GM19467 (cell line): ENCODE measurements at regions not wholly inside any gene's neighbourhood (a gene's known extent, or its start where the extent isn't known, plus 50 kb on each side); places are given as distances from the start of the nearest gene placed in this dataset.

Source experiments
- ATAC-seq: cut with Tn5 transposase; IDR thresholded peaks from one replicate; pipeline ENCODE4 v1.9.1; 2021; ENCODE audit warnings: mild to moderate bottlenecking, moderate library complexity; ENCODE audit not compliant: unreplicated experiment

DNA sequence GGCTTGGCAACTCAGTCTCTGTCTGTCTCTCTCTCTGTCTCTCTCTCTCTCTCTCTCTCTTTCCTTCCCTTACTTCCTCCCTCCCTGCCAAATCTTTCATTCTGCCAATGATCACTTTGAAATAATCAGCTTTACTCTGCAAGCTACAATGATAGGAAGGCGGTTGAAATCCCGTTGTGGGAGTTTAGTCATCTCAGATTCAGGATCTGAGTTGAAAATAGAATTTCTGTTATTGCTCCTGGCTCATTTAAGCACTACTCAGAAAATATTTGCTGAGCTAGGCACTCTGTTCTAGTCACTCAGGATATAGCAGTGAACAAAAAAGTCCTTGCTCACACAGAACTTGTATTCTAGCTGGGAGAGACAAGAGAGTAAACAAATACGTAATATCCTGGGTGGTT, 56.3 kb upstream of the DCTD start:
- ATAC-seq = no peak

DNA sequence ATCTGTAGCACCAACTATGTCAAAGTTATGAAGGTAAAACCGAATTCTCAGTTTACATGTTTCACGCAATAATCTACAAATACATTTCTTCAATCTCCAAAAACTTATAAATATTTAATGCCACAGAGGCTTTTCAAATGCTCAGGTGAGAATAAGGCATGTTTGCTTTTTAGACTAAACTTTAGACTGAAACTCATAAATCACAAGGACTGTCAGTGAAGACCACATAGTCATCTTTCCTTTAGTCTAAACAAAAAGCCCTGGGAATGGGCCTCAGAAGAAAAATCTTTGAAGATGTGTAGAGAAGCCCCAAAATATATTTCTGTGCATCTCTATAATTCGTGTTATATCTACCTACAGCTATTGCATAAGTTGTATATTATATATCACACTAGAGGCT, 54.5 kb upstream of the DCTD start:
- no peak for ATAC-seq

DNA sequence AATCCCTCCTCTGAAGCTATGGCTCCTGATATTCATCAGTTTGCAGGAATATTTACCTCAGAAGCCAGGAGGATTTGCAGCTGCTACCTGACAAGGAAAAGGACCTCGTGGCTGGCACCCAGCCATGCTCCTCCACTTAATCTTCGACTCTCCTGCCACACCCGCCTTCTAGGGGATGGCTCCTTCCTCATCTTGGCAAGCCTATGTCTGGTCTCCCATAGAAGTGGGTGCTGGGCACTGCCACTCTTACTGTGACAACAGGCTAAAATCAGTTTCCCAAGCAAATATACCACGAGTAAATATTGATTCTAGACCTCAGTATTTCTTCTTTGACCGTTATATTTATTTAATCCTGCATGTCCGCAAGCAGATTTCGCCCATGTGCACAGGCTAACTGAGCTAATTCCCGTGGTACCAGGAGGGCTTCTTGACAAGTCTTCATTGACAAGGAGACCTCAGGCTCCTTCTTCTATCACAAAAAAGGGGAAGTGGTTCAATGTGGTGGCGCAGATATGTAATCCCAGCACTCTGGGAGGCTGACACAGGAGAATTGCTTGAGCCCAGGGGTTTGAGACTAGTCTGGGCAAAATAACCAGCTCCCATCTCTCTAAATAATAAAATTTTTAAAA, 52.6 kb upstream of the DCTD start:
- ATAC-seq = no peak

DNA sequence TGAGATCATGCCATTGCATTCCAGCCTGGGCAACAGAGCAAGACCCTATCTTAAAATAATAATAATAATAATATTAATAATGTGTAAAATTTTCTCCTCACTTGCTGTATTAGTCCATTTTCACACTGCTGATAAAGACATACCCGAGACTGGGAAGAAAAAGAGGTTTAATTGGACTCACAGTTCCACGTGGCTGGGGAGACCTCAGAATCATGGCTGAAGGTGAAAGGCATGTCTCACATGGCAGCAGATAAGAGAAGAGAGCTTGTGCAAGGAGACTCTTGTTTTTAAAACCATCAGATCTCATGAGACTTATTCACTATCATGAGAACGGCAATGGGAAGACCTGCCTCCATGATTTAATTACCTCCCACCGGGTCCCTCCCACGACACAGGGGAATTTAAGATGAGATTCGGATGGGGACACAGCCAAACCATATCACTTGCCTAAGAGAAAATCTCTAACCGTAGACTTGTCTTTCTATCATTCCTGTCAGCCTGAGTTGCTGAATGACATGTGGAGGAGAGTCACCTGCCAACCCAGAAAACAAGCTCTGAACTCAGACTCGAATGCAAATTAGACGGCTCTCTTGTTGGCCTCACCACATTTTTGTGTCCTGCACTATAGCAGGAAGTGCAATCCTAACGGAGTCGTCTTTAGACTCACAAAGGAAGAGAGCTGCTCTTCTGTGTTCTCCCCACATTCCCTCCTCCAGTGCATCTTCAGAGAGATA, 51.9 kb upstream of the DCTD start:
- no peak for ATAC-seq

DNA sequence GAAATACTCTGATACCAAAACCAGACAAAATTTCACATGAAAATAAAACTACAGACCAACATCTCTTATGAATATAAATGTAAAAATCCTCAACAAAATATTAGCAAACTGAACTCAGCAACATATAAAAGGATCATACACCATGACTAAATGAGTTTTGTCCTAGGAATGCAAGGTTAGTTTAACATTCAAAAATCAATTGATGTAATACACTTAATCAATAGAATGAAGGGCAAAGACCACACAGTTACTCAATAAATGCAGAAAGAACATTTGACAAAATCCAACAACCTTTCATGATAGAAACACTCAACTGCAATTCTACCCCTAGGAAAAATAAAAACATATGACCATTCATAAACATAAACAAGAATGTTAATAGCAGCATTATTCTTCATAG, 50.2 kb upstream of the DCTD start:
- no peak for ATAC-seq
